Peyer's patch (tissue), 4 donors: ENCODE measurements at regions not wholly inside any gene's neighbourhood (a gene's known extent, or its start where the extent isn't known, plus 50 kb on each side); places are given as distances from the start of the nearest gene placed in this dataset.

ENCODE experiments used
- DNase-seq, 3 donors: peaks; one replicate each; pipeline ENCODE4 v3.0.0-alpha.2; 2017 to 2019
- H3K27ac ChIP-seq, 4 donors: fragments of 200-600 bp; sonication (generic); one replicate each; pipeline ENCODE4 v1.5.1; 2016 to 2019
- H3K27me3 ChIP-seq, 2 donors: fragments of 200-600 bp; sonication (generic); one replicate each; pipeline ENCODE4 v1.5.1; 2019
- H3K36me3 ChIP-seq, 3 donors: fragments of 200-600 bp; sonication (generic); one replicate each; pipeline ENCODE4 v1.5.1; 2016 to 2019
- H3K4me1 ChIP-seq, 4 donors: fragments of 200-600 bp; sonication (generic); one replicate each; pipeline ENCODE4 v1.5.1; 2016 to 2019
- H3K4me3 ChIP-seq, 4 donors: fragments of 200-600 bp; sonication (generic); 1 replicate in 3 of 4; 2 replicates in 1 of 4; pipeline ENCODE4 v1.5.1; 2016 to 2019; ENCODE audit warnings: mild to moderate bottlenecking in 1 of 4
- H3K9me3 ChIP-seq, 4 donors: fragments of 200-600 bp; sonication (generic); one replicate each; pipeline ENCODE4 v1.5.1; 2016 to 2019; ENCODE audit warnings: mild to moderate bottlenecking in 1 of 4
- POLR2A ChIP-seq, 2 donors: fragments of 450-650 bp; IDR thresholded peaks; one replicate each; pipeline ENCODE4 v1.5.1; 2017; ENCODE audit warnings: antibody characterized with exemption in 2 of 2, mild to moderate bottlenecking in 2 of 2, moderate library complexity in 2 of 2
- TF ChIP-seq, protein P1 (sequence below), 6 experiments: fragments of 450-650 bp in 4 of 6; fragments of 200-600 bp in 2 of 6; sonication (generic) in 1 of 6; IDR thresholded peaks; one replicate each; pipeline ENCODE4 v1.5.1; 2017 to 2019; ENCODE audit warnings: antibody characterized with exemption in 6 of 6, mild to moderate bottlenecking in 3 of 6, moderate library complexity in 1 of 6

DNA sequence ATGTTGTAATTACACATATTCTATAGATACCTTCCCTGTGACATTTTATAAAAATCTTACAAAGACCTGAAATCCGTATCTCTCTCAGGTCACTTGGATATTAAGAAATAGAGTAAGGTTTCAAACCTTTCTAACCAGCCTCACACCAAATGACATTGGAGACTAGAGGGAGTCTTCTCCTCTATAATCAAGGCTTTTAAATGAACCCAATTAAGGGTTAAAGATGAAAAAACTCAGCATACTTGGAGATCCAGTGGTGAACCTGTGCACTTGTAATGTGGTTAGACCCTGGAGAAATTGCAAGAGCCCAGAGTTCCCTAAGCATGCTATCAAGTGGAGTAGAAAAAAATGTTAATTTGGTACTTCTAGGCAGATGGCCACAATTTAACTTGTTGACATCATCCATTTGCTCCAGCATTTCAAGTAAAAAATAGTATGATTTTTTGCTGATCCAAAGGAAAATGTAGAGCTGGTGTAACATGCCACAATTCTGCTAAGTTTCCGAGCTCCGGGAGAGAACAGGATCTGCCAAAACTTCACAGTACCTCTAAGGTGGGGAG lies 554.1 kb upstream of the MIR17HG start:
- Histone ChIP-seq H3K4me3 (no peak overlapping the region), H3K9me3 (no peaks in the 10 kb centered on the region), H3K27ac (no peak overlapping the region), H3K27me3 (no peaks in the 10 kb centered on the region), H3K4me1 (no peaks in the 10 kb centered on the region), H3K36me3 (no peaks in the 10 kb centered on the region)
- TF ChIP-seq POLR2A (IDR thresholded peaks at IDR 0.05): no peak
- TF ChIP-seq, protein P1, sequence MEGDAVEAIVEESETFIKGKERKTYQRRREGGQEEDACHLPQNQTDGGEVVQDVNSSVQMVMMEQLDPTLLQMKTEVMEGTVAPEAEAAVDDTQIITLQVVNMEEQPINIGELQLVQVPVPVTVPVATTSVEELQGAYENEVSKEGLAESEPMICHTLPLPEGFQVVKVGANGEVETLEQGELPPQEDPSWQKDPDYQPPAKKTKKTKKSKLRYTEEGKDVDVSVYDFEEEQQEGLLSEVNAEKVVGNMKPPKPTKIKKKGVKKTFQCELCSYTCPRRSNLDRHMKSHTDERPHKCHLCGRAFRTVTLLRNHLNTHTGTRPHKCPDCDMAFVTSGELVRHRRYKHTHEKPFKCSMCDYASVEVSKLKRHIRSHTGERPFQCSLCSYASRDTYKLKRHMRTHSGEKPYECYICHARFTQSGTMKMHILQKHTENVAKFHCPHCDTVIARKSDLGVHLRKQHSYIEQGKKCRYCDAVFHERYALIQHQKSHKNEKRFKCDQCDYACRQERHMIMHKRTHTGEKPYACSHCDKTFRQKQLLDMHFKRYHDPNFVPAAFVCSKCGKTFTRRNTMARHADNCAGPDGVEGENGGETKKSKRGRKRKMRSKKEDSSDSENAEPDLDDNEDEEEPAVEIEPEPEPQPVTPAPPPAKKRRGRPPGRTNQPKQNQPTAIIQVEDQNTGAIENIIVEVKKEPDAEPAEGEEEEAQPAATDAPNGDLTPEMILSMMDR (IDR thresholded peaks at IDR 0.05): no peak
- no peak for DNase-seq

DNA sequence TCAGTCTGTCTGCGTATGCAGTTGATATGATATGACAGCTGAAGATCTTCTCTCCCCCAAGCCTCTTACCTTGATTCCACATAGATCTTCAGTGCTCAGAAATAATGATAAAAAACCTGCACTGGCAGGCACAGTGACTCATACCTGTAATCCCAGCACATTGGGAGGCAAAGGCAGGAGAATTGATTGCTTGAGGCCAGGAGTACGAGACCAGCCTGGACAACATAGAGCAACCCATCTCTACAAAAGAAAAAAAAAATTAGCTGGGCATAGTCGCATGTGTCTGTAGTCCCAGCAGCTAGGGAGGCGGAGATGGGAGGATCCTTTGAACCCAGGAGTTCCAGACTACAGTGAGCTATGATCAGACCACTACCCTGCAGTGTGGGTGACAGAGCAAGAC lies 551.0 kb upstream of the MIR17HG start:
- Histone ChIP-seq H3K36me3 (no peaks in the 10 kb centered on the region), H3K4me3 (no peak overlapping the region), H3K27me3 (no peaks in the 10 kb centered on the region), H3K4me1 (no peaks in the 10 kb centered on the region), H3K9me3 (no peaks in the 10 kb centered on the region), H3K27ac (no peak overlapping the region)
- no peak for TF ChIP-seq POLR2A (IDR thresholded peaks at IDR 0.05)
- TF ChIP-seq, protein P1 (IDR thresholded peaks at IDR 0.05): no peak
- no peak for DNase-seq

DNA sequence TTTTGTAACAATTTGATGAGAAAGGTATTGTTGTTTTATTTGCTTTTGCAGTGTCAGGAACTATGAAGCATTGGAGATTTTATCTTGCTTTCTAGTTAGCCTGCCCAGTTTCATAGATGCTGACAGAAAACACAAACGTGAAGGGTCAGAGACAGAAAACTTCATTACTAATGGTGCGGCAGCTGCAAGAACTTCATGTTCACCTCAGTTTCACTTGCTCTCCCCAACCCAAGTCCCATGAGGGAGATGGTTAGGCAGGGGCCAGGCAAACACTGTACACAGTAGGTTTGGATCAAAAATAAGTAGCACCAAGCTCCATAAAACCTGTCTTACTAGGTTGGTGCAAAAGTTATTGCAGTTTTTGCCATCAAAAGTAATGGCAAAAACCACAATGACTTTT lies 550.2 kb upstream of the MIR17HG start:
- TF ChIP-seq POLR2A (IDR thresholded peaks at IDR 0.05): no peak
- TF ChIP-seq, protein P1 (IDR thresholded peaks at IDR 0.05): no peak
- no peak overlapping the region for H3K4me3 ChIP-seq
- no peaks in the 10 kb centered on the region for H3K36me3 ChIP-seq
- H3K27ac ChIP-seq: no peak overlapping the region
- no peaks in the 10 kb centered on the region for H3K27me3 ChIP-seq
- H3K9me3 ChIP-seq: no peaks in the 10 kb centered on the region
- H3K4me1 ChIP-seq: no peaks in the 10 kb centered on the region
- DNase-seq: no peak

DNA sequence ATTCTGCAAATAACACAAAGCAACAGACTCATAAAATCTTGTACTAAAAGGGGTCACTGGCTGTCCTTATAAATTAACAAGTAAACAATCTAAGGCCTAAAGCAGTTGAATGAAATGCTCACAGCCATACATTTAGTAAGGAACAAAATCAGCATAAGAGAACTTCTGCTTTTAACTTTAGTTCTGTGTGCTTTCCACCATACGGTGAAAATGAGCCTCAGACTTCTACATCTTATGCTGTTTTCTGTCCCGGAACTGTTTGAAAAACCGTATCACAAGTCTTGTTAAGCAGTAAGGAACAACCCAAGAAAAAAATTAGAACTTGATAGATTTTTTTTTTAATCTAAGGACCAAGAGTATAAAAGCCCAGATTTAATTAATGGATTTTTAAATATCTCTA lies 549.1 kb upstream of the MIR17HG start:
- DNase-seq: no peak
- no peak overlapping the region for H3K27ac ChIP-seq
- H3K27me3 ChIP-seq: no peaks in the 10 kb centered on the region
- no peaks in the 10 kb centered on the region for H3K4me1 ChIP-seq
- no peaks in the 10 kb centered on the region for H3K9me3 ChIP-seq
- no peak overlapping the region for H3K4me3 ChIP-seq
- TF ChIP-seq, protein P1 (IDR thresholded peaks at IDR 0.05): no peak
- TF ChIP-seq POLR2A (IDR thresholded peaks at IDR 0.05): no peak
- no peaks in the 10 kb centered on the region for H3K36me3 ChIP-seq

DNA sequence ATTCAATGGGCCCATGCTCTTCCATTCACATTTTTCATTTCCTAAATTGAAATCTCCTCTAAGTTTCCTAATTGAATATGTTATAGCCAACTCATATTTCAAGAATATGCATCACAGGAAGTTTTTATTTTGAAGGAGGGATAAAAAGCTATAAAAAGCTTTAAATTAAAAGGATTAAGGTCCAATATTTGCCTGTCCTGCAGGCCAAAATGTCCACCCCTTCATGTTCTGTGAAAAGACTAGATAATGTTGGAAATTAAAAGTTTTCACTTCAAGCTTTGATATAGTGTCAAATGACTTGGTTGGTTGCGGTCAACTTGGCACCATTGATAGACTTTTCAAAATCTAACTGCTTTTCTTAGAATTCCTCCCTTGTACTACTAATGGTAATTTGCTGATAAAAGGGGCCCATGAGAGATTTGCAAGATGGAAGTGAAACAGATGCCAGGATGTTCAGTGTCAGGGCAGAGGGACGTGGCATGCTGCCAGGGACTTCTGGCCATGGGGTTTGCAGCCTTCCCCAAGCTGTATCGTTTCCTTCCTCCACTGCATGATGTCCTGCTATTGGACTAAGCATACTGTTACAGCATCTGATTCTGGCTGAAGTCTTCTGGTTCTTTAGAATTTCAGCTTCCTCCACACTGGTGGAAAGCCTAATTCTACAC lies 547.3 kb upstream of the MIR17HG start:
- no peaks in the 10 kb centered on the region for H3K36me3 ChIP-seq
- H3K9me3 ChIP-seq: no peaks in the 10 kb centered on the region
- TF ChIP-seq POLR2A (IDR thresholded peaks at IDR 0.05): no peak
- TF ChIP-seq, protein P1 (IDR thresholded peaks at IDR 0.05): no peak
- no peaks in the 10 kb centered on the region for H3K4me1 ChIP-seq
- H3K27me3 ChIP-seq: no peaks in the 10 kb centered on the region
- H3K4me3 ChIP-seq: no peak overlapping the region
- peak in 1 of 3 donors; percentile 55 for DNase-seq
- H3K27ac ChIP-seq: no peak overlapping the region
